H9 (cell line): ENCODE measurements at regions not wholly inside any gene's neighbourhood (a gene's known extent, or its start where the extent isn't known, plus 50 kb on each side); places are given as distances from the start of the nearest gene placed in this dataset.

Source experiments
- DNase-seq: peaks from one replicate; pipeline ENCODE4 v3.0.0-alpha.2; 2017
- H2AFZ ChIP-seq: one replicate; pipeline ENCODE4 v1.6.1; 2013; ENCODE audit warnings: mild to moderate bottlenecking, low read length, control low read depth, moderate library complexity
- H2AK5ac ChIP-seq: 2 replicates; pipeline ENCODE4 v1.6.1; 2013; ENCODE audit warnings: low read length, control low read depth, mixed read lengths; ENCODE audit not compliant: insufficient read length
- H2BK120ac ChIP-seq: one replicate; pipeline ENCODE4 v1.6.1; 2013; ENCODE audit warnings: low read depth, mild to moderate bottlenecking, low read length, control low read depth, inconsistent platforms; ENCODE audit not compliant: poor library complexity, severe bottlenecking
- H2BK12ac ChIP-seq: 2 replicates; pipeline ENCODE4 v1.6.1; 2013; ENCODE audit warnings: low read length, control low read depth, mixed read lengths, low read depth; ENCODE audit not compliant: insufficient read length
- H2BK15ac ChIP-seq: 2 replicates; pipeline ENCODE4 v1.6.1; 2013; ENCODE audit warnings: low read depth, low read length, control low read depth
- H2BK20ac ChIP-seq: one replicate; pipeline ENCODE4 v1.6.1; 2013; ENCODE audit warnings: low read depth, mild to moderate bottlenecking, low read length, control low read depth, inconsistent platforms; ENCODE audit not compliant: poor library complexity, severe bottlenecking
- H2BK5ac ChIP-seq: 2 replicates; pipeline ENCODE4 v1.6.1; 2013; ENCODE audit warnings: low read length, control low read depth, mixed read lengths; ENCODE audit not compliant: insufficient read length
- H3K14ac ChIP-seq: 2 replicates; pipeline ENCODE4 v1.6.1; 2013; ENCODE audit warnings: low read length, control low read depth; ENCODE audit not compliant: insufficient read depth
- H3K18ac ChIP-seq: 2 replicates; pipeline ENCODE4 v1.6.1; 2013; ENCODE audit warnings: low read depth, mild to moderate bottlenecking, mixed read lengths, low read length, control low read depth; ENCODE audit not compliant: insufficient read length
- H3K23ac ChIP-seq: 2 replicates; pipeline ENCODE4 v1.6.1; 2013; ENCODE audit warnings: low read length, control low read depth, mixed read lengths, low read depth; ENCODE audit not compliant: insufficient read length
- H3K23me2 ChIP-seq: 2 replicates; pipeline ENCODE4 v1.6.1; 2013; ENCODE audit warnings: low read depth, mild to moderate bottlenecking, mixed read lengths, low read length, control low read depth; ENCODE audit not compliant: insufficient read length, poor library complexity, severe bottlenecking
- H3K27ac ChIP-seq: 2 replicates; pipeline ENCODE4 v1.5.1; 2013; ENCODE audit warnings: low read length, control low read depth, mixed read lengths, low read depth; ENCODE audit not compliant: insufficient read length
- H3K27me3 ChIP-seq: 2 replicates; pipeline ENCODE4 v1.6.1; 2013; ENCODE audit warnings: low read length, control low read depth, inconsistent platforms; ENCODE audit not compliant: insufficient read depth
- H3K4ac ChIP-seq: 2 replicates; pipeline ENCODE4 v1.6.1; 2013; ENCODE audit warnings: low read depth, mild to moderate bottlenecking, control low read depth, inconsistent platforms, low read length, moderate library complexity
- H3K4me1 ChIP-seq: 2 replicates; pipeline ENCODE4 v1.6.1; 2013; ENCODE audit warnings: low read length, control low read depth, inconsistent platforms; ENCODE audit not compliant: insufficient read depth
- H3K4me2 ChIP-seq: 2 replicates; pipeline ENCODE4 v1.6.1; 2013; ENCODE audit warnings: low read length, control low read depth, mixed read lengths; ENCODE audit not compliant: insufficient read length, insufficient read depth
- H3K56ac ChIP-seq: 2 replicates; pipeline ENCODE4 v1.6.1; 2013; ENCODE audit warnings: low read depth, mild to moderate bottlenecking, mixed read lengths, low read length, control low read depth; ENCODE audit not compliant: insufficient read length
- H3K79me1 ChIP-seq: 2 replicates; pipeline ENCODE4 v1.6.1; 2013; ENCODE audit warnings: low read depth, mild to moderate bottlenecking, moderate library complexity, low read length, control low read depth, inconsistent platforms; ENCODE audit not compliant: insufficient read depth, poor library complexity, severe bottlenecking
- H3K79me2 ChIP-seq: 2 replicates; pipeline ENCODE4 v1.6.1; 2013; ENCODE audit warnings: low read length, control low read depth, inconsistent platforms; ENCODE audit not compliant: insufficient read depth
- H3K9ac ChIP-seq: 2 replicates; pipeline ENCODE4 v1.6.1; 2013; ENCODE audit warnings: low read length, control low read depth, mixed read lengths; ENCODE audit not compliant: insufficient read length; ENCODE audit errors: extremely low read depth
- H3K9me3 ChIP-seq: one replicate; pipeline ENCODE4 v1.6.1; 2013; ENCODE audit warnings: low read depth, low read length, inconsistent platforms; ENCODE audit not compliant: control insufficient read depth
- H3T11ph ChIP-seq: one replicate; pipeline ENCODE4 v1.6.1; 2013; ENCODE audit warnings: mild to moderate bottlenecking, low read length, control low read depth, inconsistent platforms
- H4K20me1 ChIP-seq: one replicate; pipeline ENCODE4 v1.6.1; 2013; ENCODE audit not compliant: control insufficient read depth, insufficient read length, insufficient read depth
- H4K5ac ChIP-seq: 2 replicates; pipeline ENCODE4 v1.6.1; 2013; ENCODE audit warnings: low read depth, mild to moderate bottlenecking, mixed read lengths, low read length, control low read depth; ENCODE audit not compliant: insufficient read length
- H4K8ac ChIP-seq: replicated peaks from 2 replicates; pipeline ENCODE4 v1.6.1; 2013; ENCODE audit warnings: low read length, control low read depth, mixed read lengths, low read depth; ENCODE audit not compliant: insufficient read length
- H4K91ac ChIP-seq: 2 replicates; pipeline ENCODE4 v1.6.1; 2013; ENCODE audit warnings: low read depth, mild to moderate bottlenecking, moderate library complexity, mixed read lengths, low read length, control low read depth; ENCODE audit not compliant: insufficient read length
- H3K27ac Mint-ChIP-seq, 3 experiments: 2 replicates in 2 of 3; 3 replicates in 1 of 3; pipeline ENCODE4 v1.8.0; 2020 to 2021; ENCODE audit warnings: mixed read lengths in 3 of 3, mild to moderate bottlenecking in 1 of 3, moderate library complexity in 1 of 3
- H3K27me3 Mint-ChIP-seq: 2 replicates; pipeline ENCODE4 v1.8.0; 2021; ENCODE audit warnings: low read depth, mild to moderate bottlenecking, moderate library complexity, mixed read lengths
- H3K36me3 Mint-ChIP-seq, 3 experiments: 2 replicates in 2 of 3; 3 replicates in 1 of 3; pipeline ENCODE4 v1.8.0; 2020 to 2021; ENCODE audit warnings: low read depth in 3 of 3, mixed read lengths in 3 of 3; ENCODE audit not compliant: insufficient read depth in 1 of 3
- H3K4me1 Mint-ChIP-seq, 2 experiments: 2 replicates each; pipeline ENCODE4 v1.8.0; 2020; ENCODE audit warnings: mixed read lengths in 2 of 2
- H3K4me3 Mint-ChIP-seq, 2 experiments: 2 replicates in 1 of 2; 3 replicates in 1 of 2; pipeline ENCODE4 v1.8.0; 2020 to 2021; ENCODE audit warnings: mild to moderate bottlenecking in 2 of 2, mixed read lengths in 2 of 2, moderate library complexity in 1 of 2
- H3K9me3 Mint-ChIP-seq, 2 experiments: 2 replicates in 1 of 2; 3 replicates in 1 of 2; pipeline ENCODE4 v1.8.0; 2020; ENCODE audit warnings: mild to moderate bottlenecking in 2 of 2, mixed read lengths in 2 of 2, moderate library complexity in 1 of 2
- WGBS: extraction: QIAGEN DNeasy Blood & Tissue Kit; methylation state at CpG from one replicate; pipeline ENCODE4 v1.1.7; 2013; ENCODE audit warnings: missing lambda C conversion rate, low lambda C conversion rate, mixed read lengths; ENCODE audit not compliant: insufficient read length; ENCODE audit errors: extremely low coverage; 5-methylcytosine and 5-hydroxymethylcytosine counted together
- TF ChIP-seq, protein P1 (sequence below): fragments of 200-600 bp; sonication (generic); conservative IDR thresholded peaks from 3 replicates; pipeline ENCODE4 v1.8.0; 2021; ENCODE audit warnings: antibody characterized with exemption, mild to moderate bottlenecking

GRCh38 chr2:183227176-183227575, 102.9 kb downstream of the NUP35 start:
- no peak for DNase-seq
- Histone ChIP-seq H3K27me3 (no peaks in the 10 kb centered on the region), H3K23ac (no peak overlapping the region), H2AFZ (no peak overlapping the region), H3K4me2 (no peak overlapping the region), H3K14ac (no peak overlapping the region), H4K5ac (no peak overlapping the region), H2BK20ac (no peak overlapping the region), H3K79me2 (no peaks in the 10 kb centered on the region), H2BK15ac (no peak overlapping the region), H3K18ac (no peak overlapping the region), H3K27ac (no peak overlapping the region), H4K91ac (no peak overlapping the region), H3K4me1 (no peaks in the 10 kb centered on the region; the same call in 1 of the 2 replicates), H2AK5ac (no peak overlapping the region), H3T11ph (no peak overlapping the region), H3K23me2 (no peaks in the 10 kb centered on the region), H3K9me3 (no peaks in the 10 kb centered on the region), H3K56ac (no peak overlapping the region), H3K4ac (no peak overlapping the region), H4K8ac (no peak overlapping the region), H2BK12ac (no peak overlapping the region), H3K79me1 (no peaks in the 10 kb centered on the region), H2BK120ac (no peak overlapping the region), H3K9ac (no peak overlapping the region), H2BK5ac (no peak overlapping the region), H4K20me1 (no peaks in the 10 kb centered on the region)
- H3K36me3 Mint-ChIP-seq = 0 out of 7 replicates have a peak, but pooled peaks cover 0 to 2% (median 0%) of the 10 kb centered on the region in 3 experiments
- no CpG with 5 or more reads among the region's 1 CpG for WGBS
- no peaks in the 10 kb centered on the region for H3K27me3 Mint-ChIP-seq
- H3K27ac Mint-ChIP-seq = no peak overlapping the region
- TF ChIP-seq, protein P1, sequence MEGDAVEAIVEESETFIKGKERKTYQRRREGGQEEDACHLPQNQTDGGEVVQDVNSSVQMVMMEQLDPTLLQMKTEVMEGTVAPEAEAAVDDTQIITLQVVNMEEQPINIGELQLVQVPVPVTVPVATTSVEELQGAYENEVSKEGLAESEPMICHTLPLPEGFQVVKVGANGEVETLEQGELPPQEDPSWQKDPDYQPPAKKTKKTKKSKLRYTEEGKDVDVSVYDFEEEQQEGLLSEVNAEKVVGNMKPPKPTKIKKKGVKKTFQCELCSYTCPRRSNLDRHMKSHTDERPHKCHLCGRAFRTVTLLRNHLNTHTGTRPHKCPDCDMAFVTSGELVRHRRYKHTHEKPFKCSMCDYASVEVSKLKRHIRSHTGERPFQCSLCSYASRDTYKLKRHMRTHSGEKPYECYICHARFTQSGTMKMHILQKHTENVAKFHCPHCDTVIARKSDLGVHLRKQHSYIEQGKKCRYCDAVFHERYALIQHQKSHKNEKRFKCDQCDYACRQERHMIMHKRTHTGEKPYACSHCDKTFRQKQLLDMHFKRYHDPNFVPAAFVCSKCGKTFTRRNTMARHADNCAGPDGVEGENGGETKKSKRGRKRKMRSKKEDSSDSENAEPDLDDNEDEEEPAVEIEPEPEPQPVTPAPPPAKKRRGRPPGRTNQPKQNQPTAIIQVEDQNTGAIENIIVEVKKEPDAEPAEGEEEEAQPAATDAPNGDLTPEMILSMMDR = no peak
- peaks cover 3 to 4% of the 10 kb centered on the region in 2 experiments for H3K4me1 Mint-ChIP-seq
- H3K4me3 Mint-ChIP-seq = no peak overlapping the region
- no peaks in the 10 kb centered on the region; a peak in 1 of 5 replicates for H3K9me3 Mint-ChIP-seq
